Uterus (tissue), 3 donors: ENCODE measurements at regions not wholly inside any gene's neighbourhood (a gene's known extent, or its start where the extent isn't known, plus 50 kb on each side); places are given as distances from the start of the nearest gene placed in this dataset.

Source experiments
- DNase-seq, 2 donors: peaks; one replicate each; pipeline ENCODE4 v3.0.0-alpha.2; 2019 to 2020
- H3K27ac ChIP-seq, 2 donors: fragments of 200-600 bp; sonication (generic); 1 replicate in 1 of 2; 2 replicates in 1 of 2; pipeline ENCODE4 v1.5.1; 2016 to 2018
- H3K27me3 ChIP-seq, 2 donors: fragments of 200-600 bp; sonication (generic); one replicate each; pipeline ENCODE4 v1.5.1; 2018 to 2019; ENCODE audit warnings: control low read depth in 1 of 2
- H3K36me3 ChIP-seq, 2 donors: fragments of 200-600 bp; sonication (generic); one replicate each; pipeline ENCODE4 v1.5.1; 2019; ENCODE audit warnings: control low read depth in 1 of 2
- H3K4me1 ChIP-seq, 2 donors: fragments of 200-600 bp; sonication (generic); one replicate each; pipeline ENCODE4 v1.5.1; 2018 to 2019; ENCODE audit warnings: control low read depth in 1 of 2
- H3K4me3 ChIP-seq, 2 donors: fragments of 200-600 bp; sonication (generic); 1 replicate in 1 of 2; 2 replicates in 1 of 2; pipeline ENCODE4 v1.5.1; 2018 to 2019; ENCODE audit warnings: mild to moderate bottlenecking in 1 of 2
- H3K9me3 ChIP-seq, 2 donors: fragments of 200-600 bp; sonication (generic); one replicate each; pipeline ENCODE4 v1.5.1; 2019; ENCODE audit warnings: control low read depth in 1 of 2
- CTCF ChIP-seq, 4 experiments: fragments of 200-600 bp in 2 of 4; fragments of 450-650 bp in 2 of 4; sonication (generic) in 2 of 4; IDR thresholded peaks; one replicate each; pipeline ENCODE4 v1.5.1; 2016 to 2019; ENCODE audit warnings: antibody characterized with exemption in 4 of 4, mild to moderate bottlenecking in 2 of 4, moderate library complexity in 1 of 4
- POLR2A ChIP-seq, 2 donors: fragments of 450-650 bp; IDR thresholded peaks; one replicate each; pipeline ENCODE4 v1.6.1; 2016; ENCODE audit warnings: antibody characterized with exemption in 2 of 2, mild to moderate bottlenecking in 1 of 2, moderate library complexity in 1 of 2
- intact Hi-C: fragments of 100-400 bp; cut with DNase I; formaldehyde crosslinking; loops from one replicate; pipeline ENCODE4 v1.15.1; 2023; ENCODE audit warnings: low total_unique reads
- donor health status: DM: yes; HTN: yes; CAD: no.

GRCh38 chr6:109897025-109897424, 81.1 kb upstream of the GPR6 start:
- Histone ChIP-seq H3K9me3 (no peaks in the 10 kb centered on the region), H3K27ac (no peak overlapping the region), H3K4me1 (no peaks in the 10 kb centered on the region), H3K27me3 (no peaks in the 10 kb centered on the region), H3K4me3 (no peak overlapping the region), H3K36me3 (no peaks in the 10 kb centered on the region)
- no peak for TF ChIP-seq CTCF (IDR thresholded peaks at IDR 0.05)
- TF ChIP-seq POLR2A (IDR thresholded peaks at IDR 0.05): no peak
- no peak for DNase-seq
- intact Hi-C loops: no loop called here

DNA sequence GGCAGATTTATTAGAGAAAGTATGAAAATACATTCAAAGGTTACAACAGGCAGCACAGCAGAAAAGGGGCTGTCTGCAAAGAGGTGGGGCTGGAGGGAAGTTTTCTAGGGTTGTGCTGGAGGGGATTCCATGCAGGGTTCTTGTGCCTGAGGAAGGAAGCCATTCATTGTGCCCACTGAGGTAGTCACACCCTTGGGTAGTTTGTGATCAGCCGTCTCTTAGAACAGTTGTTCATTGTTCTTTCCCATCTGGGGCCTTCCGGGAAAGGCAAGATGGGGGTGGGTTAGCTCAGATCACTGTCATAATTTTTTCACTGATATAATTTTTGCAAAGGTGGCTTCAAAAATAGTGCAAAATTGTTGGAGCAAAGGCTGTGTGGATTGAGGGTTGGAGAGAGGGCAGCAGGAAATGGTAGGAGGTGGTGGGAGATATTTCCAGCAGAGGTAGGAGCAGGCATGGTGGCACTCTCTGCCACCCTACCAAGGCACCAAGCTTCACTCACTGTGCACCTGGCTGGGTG, 80.5 kb upstream of the GPR6 start:
- H3K27ac ChIP-seq: no peak overlapping the region
- TF ChIP-seq CTCF (IDR thresholded peaks at IDR 0.05) (no peak), POLR2A (IDR thresholded peaks at IDR 0.05) (no peak)
- intact Hi-C loops: no loop called here
- no peaks in the 10 kb centered on the region for H3K27me3 ChIP-seq
- H3K9me3 ChIP-seq: no peaks in the 10 kb centered on the region
- H3K36me3 ChIP-seq: no peaks in the 10 kb centered on the region
- DNase-seq: no peak
- no peak overlapping the region for H3K4me3 ChIP-seq
- H3K4me1 ChIP-seq: no peaks in the 10 kb centered on the region

- TF ChIP-seq POLR2A (IDR thresholded peaks at IDR 0.05) (no peak), CTCF (IDR thresholded peaks at IDR 0.05) (no peak)
- no peak for DNase-seq
- Histone ChIP-seq H3K36me3 (no peaks in the 10 kb centered on the region), H3K27ac (no peak overlapping the region), H3K4me3 (no peak overlapping the region), H3K27me3 (no peaks in the 10 kb centered on the region), H3K4me1 (no peaks in the 10 kb centered on the region), H3K9me3 (no peaks in the 10 kb centered on the region)
- intact Hi-C loops: no loop called here
These were observed 76.1 kb upstream of the GPR6 start for GRCh38 chr6:109901976-109902375.

DNA sequence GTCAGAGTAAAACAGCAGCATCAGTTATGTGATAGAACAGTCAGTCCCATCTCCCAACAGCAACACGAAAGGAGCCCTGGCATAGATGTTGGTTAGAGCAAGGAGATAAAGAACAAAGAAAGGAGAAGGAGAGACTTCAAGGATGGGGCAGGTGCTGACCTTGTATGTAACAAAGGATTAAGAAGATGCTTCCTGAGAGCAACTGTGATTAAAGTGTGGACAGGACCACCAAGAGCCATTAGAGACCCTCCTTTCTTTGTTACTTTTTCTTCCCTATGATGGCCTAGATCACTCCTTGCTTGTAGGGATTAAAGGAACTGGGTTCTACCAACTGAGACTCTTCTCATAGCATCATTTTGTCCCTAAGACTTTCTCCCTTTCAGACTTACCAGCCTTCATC, 75.2 kb upstream of the GPR6 start:
- Histone ChIP-seq H3K36me3 (no peaks in the 10 kb centered on the region), H3K9me3 (no peaks in the 10 kb centered on the region), H3K27me3 (no peaks in the 10 kb centered on the region), H3K27ac (no peak overlapping the region), H3K4me3 (no peak overlapping the region), H3K4me1 (no peaks in the 10 kb centered on the region)
- TF ChIP-seq POLR2A (IDR thresholded peaks at IDR 0.05) (no peak), CTCF (IDR thresholded peaks at IDR 0.05) (no peak)
- DNase-seq: no peak
- intact Hi-C loops: no loop called here

DNA sequence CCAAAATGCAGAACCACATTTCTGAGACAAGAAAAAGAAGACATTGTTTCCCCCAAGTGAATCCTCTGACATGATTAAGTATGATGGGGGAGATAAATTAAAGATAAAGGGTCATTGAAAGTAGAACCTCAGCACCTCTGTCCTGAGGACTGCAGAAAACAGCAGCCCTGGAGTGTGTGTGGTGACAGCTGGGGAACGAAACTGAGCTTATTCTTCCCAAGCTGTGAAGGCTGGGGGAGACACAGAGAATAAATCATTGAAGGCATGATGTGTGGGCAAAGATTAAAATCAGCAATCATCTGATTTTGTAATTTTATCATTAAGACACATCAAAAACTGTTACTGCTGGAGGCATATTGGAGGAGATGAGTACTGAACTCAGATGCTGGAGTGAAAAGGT, 67.5 kb upstream of the GPR6 start:
- TF ChIP-seq CTCF (IDR thresholded peaks at IDR 0.05) (no peak), POLR2A (IDR thresholded peaks at IDR 0.05) (no peak)
- H3K4me1 ChIP-seq: no peaks in the 10 kb centered on the region
- H3K36me3 ChIP-seq: no peaks in the 10 kb centered on the region
- intact Hi-C loops: no loop called here
- H3K27ac ChIP-seq: no peak overlapping the region
- H3K9me3 ChIP-seq: no peaks in the 10 kb centered on the region
- no peak overlapping the region for H3K4me3 ChIP-seq
- no peak for DNase-seq
- no peaks in the 10 kb centered on the region for H3K27me3 ChIP-seq
